ENCODE measurements at regions not wholly inside any gene's neighbourhood (a gene's known extent, or its start where the extent isn't known, plus 50 kb on each side); places are given as distances from the start of the nearest gene placed in this dataset.

GRCh38 chr1:10934150-10934818 lies 78.2 kb upstream of the TARDBP start:
- 77% methylated on average over 12 of the region's 12 CpGs for WGBS
- Histone ChIP-seq H3K4me1 (ENCODE audit: control insufficient read depth in 4 of 4, insufficient read depth in 4 of 4, low read length in 3 of 4) (peaks cover 0 to 1% (median 0%) of the 10 kb centered on the region in 4 donors), H3K9me3 (ENCODE audit: control insufficient read depth in 4 of 4, low read length in 3 of 4) (no peaks in the 10 kb centered on the region), H3K27ac (ENCODE audit: low read depth in 1 of 2, low read length in 2 of 2) (no peak overlapping the region), H3K36me3 (ENCODE audit: control insufficient read depth in 4 of 4, insufficient read depth in 3 of 4, low read depth in 1 of 4, low read length in 3 of 4) (no peaks in the 10 kb centered on the region), H3K4me3 (ENCODE audit: low read depth in 1 of 3, low read length in 3 of 3) (no peak overlapping the region), H3K27me3 (ENCODE audit: control insufficient read depth in 4 of 4, insufficient read depth in 4 of 4, low read length in 3 of 4) (no peaks in the 10 kb centered on the region), H3K9ac (ENCODE audit: low read depth in 1 of 2, low read length in 2 of 2) (no peak overlapping the region)
- DNase-seq (ENCODE audit: low spot score), result no peak
- TF ChIP-seq YY1 (IDR thresholded peaks at IDR 0.05), result no peak
- TF ChIP-seq HNF4G (IDR thresholded peaks at IDR 0.05), result no peak

- 68% methylated on average over 8 of the region's 8 CpGs for WGBS
- H3K27ac ChIP-seq (ENCODE audit: low read depth in 1 of 2, low read length in 2 of 2), result no peak overlapping the region
- H3K9me3 ChIP-seq (ENCODE audit: control insufficient read depth in 4 of 4, low read length in 3 of 4), result no peaks in the 10 kb centered on the region
- no peaks in the 10 kb centered on the region for H3K36me3 ChIP-seq (ENCODE audit: control insufficient read depth in 4 of 4, insufficient read depth in 3 of 4, low read depth in 1 of 4, low read length in 3 of 4)
- no peak overlapping the region for H3K4me3 ChIP-seq (ENCODE audit: low read depth in 1 of 3, low read length in 3 of 3)
- TF ChIP-seq YY1 (IDR thresholded peaks at IDR 0.05) (no peak), FOXA1 (IDR thresholded peaks at IDR 0.05) (no peak), HNF4A (conservative IDR thresholded peaks at IDR 0.05) (no peak), ZBTB33 (IDR thresholded peaks at IDR 0.05) (no peak), SP1 (IDR thresholded peaks at IDR 0.05) (no peak), HNF4G (IDR thresholded peaks at IDR 0.05) (no peak), RAD21 (IDR thresholded peaks at IDR 0.05) (no peak), FOXA2 (IDR thresholded peaks at IDR 0.05) (no peak), NR2F2 (IDR thresholded peaks at IDR 0.05) (no peak), REST (IDR thresholded peaks at IDR 0.05) (no peak), TAF1 (conservative IDR thresholded peaks at IDR 0.05) (no peak), RXRA (IDR thresholded peaks at IDR 0.05) (no peak), JUND (IDR thresholded peaks at IDR 0.05) (no peak), CTCF (IDR thresholded peaks at IDR 0.05; ENCODE audit: low read depth, low read length, missing input control) (no peak), ATF3 (IDR thresholded peaks at IDR 0.05) (no peak), EGR1 (IDR thresholded peaks at IDR 0.05; ENCODE audit: low read depth in 2 of 2) (no peak), GABPA (IDR thresholded peaks at IDR 0.05 in 1 of 2, conservative IDR thresholded peaks at IDR 0.05 in 1 of 2) (no peak)
- TF ChIP-seq, protein P1, sequence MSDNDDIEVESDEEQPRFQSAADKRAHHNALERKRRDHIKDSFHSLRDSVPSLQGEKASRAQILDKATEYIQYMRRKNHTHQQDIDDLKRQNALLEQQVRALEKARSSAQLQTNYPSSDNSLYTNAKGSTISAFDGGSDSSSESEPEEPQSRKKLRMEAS (IDR thresholded peaks at IDR 0.05), result no peak
- peaks cover 0 to 1% (median 0%) of the 10 kb centered on the region in 4 donors for H3K4me1 ChIP-seq (ENCODE audit: control insufficient read depth in 4 of 4, insufficient read depth in 4 of 4, low read length in 3 of 4)
- H3K9ac ChIP-seq (ENCODE audit: low read depth in 1 of 2, low read length in 2 of 2), result no peak overlapping the region
- H3K27me3 ChIP-seq (ENCODE audit: control insufficient read depth in 4 of 4, insufficient read depth in 4 of 4, low read length in 3 of 4), result no peaks in the 10 kb centered on the region
- DNase-seq (ENCODE audit: low spot score), result no peak
These were observed 77.2 kb upstream of the TARDBP start for GRCh38 chr1:10935246-10935645.
